HFF-Myc (cell line): ENCODE measurements at regions not wholly inside any gene's neighbourhood (a gene's known extent, or its start where the extent isn't known, plus 50 kb on each side); places are given as distances from the start of the nearest gene placed in this dataset.

ENCODE experiments used
- DNase-seq: peaks from one replicate; pipeline ENCODE4 v3.0.0-alpha.2; 2011; ENCODE audit warnings: low read depth; ENCODE audit errors: extremely low read depth
- H3K4me3 ChIP-seq: replicated peaks from 2 replicates; pipeline ENCODE4 v1.5.1; 2011; ENCODE audit warnings: low read depth, mild to moderate bottlenecking, control low read depth, low read length
- CTCF ChIP-seq: IDR thresholded peaks from 2 replicates; pipeline ENCODE4 v1.5.1; 2012; ENCODE audit warnings: mild to moderate bottlenecking, low read depth, low read length, control low read depth; ENCODE audit errors: missing control alignments

GRCh38 chr10:125562737-125563136 is 120.2 kb downstream of the TEX36 start:
- DNase-seq: no peak
- H3K4me3 ChIP-seq: no peak overlapping the region
- peak; percentile 16 for TF ChIP-seq CTCF

- TF ChIP-seq CTCF: no peak
- no peak overlapping the region for H3K4me3 ChIP-seq
- no peak for DNase-seq
These were observed 122.0 kb downstream of the TEX36 start for GRCh38 chr10:125560947-125561346.

GRCh38 chr10:125559210-125559609 is 123.8 kb downstream of the TEX36 start:
- no peak overlapping the region for H3K4me3 ChIP-seq
- TF ChIP-seq CTCF: no peak
- no peak for DNase-seq

- no peak for TF ChIP-seq CTCF
- no peak for DNase-seq
- H3K4me3 ChIP-seq: no peak overlapping the region
These were observed 125.0 kb downstream of the TEX36 start for GRCh38 chr10:125557801-125558505.

GRCh38 chr10:125557311-125557710 is 125.7 kb downstream of the TEX36 start:
- TF ChIP-seq CTCF: no peak
- H3K4me3 ChIP-seq: no peak overlapping the region
- DNase-seq: no peak

GRCh38 chr10:125556882-125557281 is 126.1 kb downstream of the TEX36 start:
- no peak overlapping the region for H3K4me3 ChIP-seq
- no peak for TF ChIP-seq CTCF
- DNase-seq: no peak

GRCh38 chr10:125555743-125556142 is 127.2 kb downstream of the TEX36 start:
- DNase-seq: no peak
- TF ChIP-seq CTCF: no peak
- no peak overlapping the region for H3K4me3 ChIP-seq
